ENCODE measurements at regions not wholly inside any gene's neighbourhood (a gene's known extent, or its start where the extent isn't known, plus 50 kb on each side); places are given as distances from the start of the nearest gene placed in this dataset.

DNA sequence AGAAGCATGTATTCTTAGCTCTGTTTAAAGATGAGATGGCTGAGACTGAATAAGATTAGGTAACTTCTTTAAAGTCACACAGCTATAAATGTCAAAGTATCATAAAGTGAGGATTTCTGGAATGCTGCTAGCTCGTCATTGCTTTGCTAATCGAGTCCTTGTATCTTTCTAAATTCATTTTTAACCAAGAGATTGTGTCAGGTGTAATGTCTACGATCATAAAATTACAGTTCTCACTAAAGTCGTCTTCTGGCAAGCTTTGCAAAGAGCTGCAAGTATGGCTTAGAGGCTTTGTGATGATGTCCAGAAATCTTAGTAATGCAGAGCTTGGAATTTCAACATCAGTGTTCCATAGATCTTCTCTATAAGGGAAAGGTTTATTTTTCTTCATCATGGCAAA, 569.8 kb downstream of the LMO4 start:
- TF ChIP-seq POLR2AphosphoS5 (IDR thresholded peaks at IDR 0.05; ENCODE audit: low read depth, low read length) (no peak), POLR2A (IDR thresholded peaks at IDR 0.05; ENCODE audit: low read depth, low read length) (no peak)
